ENCODE measurements at regions not wholly inside any gene's neighbourhood (a gene's known extent, or its start where the extent isn't known, plus 50 kb on each side); places are given as distances from the start of the nearest gene placed in this dataset.

- H3K27ac ChIP-seq, result no peak overlapping the region
- no peak for TF ChIP-seq CTCF (conservative IDR thresholded peaks at IDR 0.05)
Measured at GRCh38 chr22:49721211-49721763, 106.4 kb downstream of the BRD1 start.

DNA sequence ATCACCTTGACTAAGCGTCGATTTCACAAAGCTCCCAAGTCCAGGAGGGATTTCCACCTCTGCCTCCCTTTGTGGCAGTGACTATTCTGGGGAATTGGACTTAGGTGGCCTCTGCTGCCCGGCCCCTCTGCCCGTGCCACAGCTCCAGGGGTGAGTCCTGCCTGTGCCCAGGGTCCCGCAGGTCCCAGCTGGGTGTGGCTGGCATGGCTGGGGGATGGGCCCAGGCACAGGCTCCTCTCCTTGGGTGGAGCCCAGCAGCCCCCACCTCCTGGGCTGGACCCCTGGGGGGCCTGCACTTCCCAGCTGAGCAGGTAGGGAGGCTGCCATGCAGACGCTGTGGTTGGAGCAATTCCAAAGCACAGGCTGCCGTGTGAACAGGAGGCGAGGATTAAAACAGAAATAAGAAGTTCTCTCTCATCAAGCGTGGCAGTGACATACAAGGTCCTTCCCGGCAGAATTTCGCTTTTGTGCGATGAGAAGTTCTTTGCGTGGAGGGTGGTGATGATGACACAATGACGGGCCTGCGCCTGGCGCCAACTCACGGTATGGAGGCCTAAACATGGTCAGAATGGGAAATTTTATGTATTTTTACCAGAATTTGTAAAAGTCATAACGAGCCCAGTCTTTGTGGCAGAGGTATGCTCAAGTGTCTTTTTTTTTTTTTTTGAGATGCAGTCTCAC lies 107.3 kb downstream of the BRD1 start:
- no peak for TF ChIP-seq CTCF (conservative IDR thresholded peaks at IDR 0.05)
- no peak overlapping the region for H3K27ac ChIP-seq

DNA sequence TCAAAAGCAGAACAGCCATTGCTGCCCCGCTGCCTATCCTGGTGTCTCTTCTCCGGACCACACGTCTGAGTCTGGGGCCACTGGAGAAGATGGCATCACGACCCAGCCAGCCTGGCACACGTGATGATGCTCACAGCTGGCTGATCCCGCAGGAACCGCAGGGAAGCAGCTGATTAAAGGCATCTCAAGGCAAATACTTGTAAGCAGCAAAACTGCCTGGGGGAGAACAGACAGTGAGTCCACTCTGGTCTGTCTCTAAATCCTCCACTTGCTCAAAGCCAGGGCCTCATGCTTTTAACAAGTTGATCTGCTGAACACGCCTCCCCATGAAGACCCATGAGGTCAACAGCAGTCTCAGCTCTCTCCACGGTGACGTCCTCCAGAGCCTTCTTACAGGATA lies 108.6 kb downstream of the BRD1 start:
- no peak overlapping the region for H3K27ac ChIP-seq
- no peak for TF ChIP-seq CTCF (conservative IDR thresholded peaks at IDR 0.05)

GRCh38 chr22:49718396-49718795 lies 109.3 kb downstream of the BRD1 start:
- H3K27ac ChIP-seq, result no peak overlapping the region
- TF ChIP-seq CTCF (conservative IDR thresholded peaks at IDR 0.05), result no peak

DNA sequence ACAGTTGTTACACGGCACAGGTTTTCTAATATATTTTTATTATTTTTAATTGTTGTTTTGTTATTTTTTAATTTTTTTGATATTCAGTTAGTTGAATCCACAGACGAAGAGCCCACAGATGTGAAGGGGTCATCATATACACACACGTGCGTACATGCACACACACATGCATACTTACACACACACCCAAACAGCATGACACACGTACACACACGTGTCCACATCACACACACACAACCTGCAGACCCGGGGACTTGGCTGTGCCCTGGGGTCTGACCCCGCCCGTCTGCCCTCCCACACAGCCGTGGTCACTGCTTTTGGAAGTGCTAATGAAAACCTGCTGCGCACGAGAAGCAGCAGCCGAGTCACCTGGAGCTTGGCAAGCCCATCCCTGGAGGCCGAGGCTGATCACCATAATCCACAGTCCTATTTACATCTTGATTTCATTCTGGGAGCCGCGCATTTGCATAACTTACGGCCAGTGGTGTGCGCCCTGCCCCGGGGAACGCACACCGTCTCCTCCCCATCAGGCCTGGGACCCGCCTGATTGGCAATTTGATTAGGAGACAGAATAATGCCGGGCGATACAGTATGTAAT lies 110.3 kb downstream of the BRD1 start:
- TF ChIP-seq CTCF (conservative IDR thresholded peaks at IDR 0.05), result no peak
- H3K27ac ChIP-seq, result no peak overlapping the region

GRCh38 chr22:49716441-49716840 lies 111.2 kb downstream of the BRD1 start:
- no peak overlapping the region for H3K27ac ChIP-seq
- no peak for TF ChIP-seq CTCF (conservative IDR thresholded peaks at IDR 0.05)

GRCh38 chr22:49715450-49715849 lies 112.2 kb downstream of the BRD1 start:
- no peak for TF ChIP-seq CTCF (conservative IDR thresholded peaks at IDR 0.05)
- H3K27ac ChIP-seq, result no peak overlapping the region

All from VCaP (cell line).